ENCODE measurements at regions not wholly inside any gene's neighbourhood (a gene's known extent, or its start where the extent isn't known, plus 50 kb on each side); places are given as distances from the start of the nearest gene placed in this dataset.

DNA sequence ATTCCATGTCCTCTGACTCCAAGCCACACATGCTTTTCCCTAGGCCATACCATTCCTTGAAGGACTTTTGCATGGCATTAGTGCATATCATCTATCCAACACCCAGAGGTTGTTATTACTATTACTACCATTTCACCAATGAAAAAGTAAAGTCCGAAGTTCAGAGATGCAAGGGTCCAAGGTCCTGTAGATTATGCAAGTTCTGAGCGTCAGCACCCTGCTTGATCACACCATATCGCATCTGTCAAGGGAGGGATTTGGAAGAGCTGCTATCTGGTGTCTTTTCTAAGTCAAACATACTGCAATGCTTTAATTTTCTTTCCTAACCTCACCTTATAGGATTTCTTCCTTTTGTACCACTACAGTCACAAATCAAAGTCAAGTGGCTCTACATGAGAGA lies 214.7 kb upstream of the CADM1 start:
- H3K4me3 Mint-ChIP-seq (ENCODE audit: unreplicated experiment) = no peak overlapping the region
- peaks cover 39% of the 10 kb centered on the region for H3K27me3 Mint-ChIP-seq (ENCODE audit: unreplicated experiment)
- no peaks in the 10 kb centered on the region for H3K9me3 Mint-ChIP-seq (ENCODE audit: unreplicated experiment)
- H3K4me1 Mint-ChIP-seq (ENCODE audit: unreplicated experiment) = peaks cover 15% of the 10 kb centered on the region
- DNase-seq (ENCODE audit: extremely low spot score, unreplicated experiment) = no peak
- no peaks in the 10 kb centered on the region for H3K36me3 Mint-ChIP-seq (ENCODE audit: unreplicated experiment)
- H3K27ac Mint-ChIP-seq (ENCODE audit: unreplicated experiment) = no peak overlapping the region
- TF ChIP-seq, protein P1, sequence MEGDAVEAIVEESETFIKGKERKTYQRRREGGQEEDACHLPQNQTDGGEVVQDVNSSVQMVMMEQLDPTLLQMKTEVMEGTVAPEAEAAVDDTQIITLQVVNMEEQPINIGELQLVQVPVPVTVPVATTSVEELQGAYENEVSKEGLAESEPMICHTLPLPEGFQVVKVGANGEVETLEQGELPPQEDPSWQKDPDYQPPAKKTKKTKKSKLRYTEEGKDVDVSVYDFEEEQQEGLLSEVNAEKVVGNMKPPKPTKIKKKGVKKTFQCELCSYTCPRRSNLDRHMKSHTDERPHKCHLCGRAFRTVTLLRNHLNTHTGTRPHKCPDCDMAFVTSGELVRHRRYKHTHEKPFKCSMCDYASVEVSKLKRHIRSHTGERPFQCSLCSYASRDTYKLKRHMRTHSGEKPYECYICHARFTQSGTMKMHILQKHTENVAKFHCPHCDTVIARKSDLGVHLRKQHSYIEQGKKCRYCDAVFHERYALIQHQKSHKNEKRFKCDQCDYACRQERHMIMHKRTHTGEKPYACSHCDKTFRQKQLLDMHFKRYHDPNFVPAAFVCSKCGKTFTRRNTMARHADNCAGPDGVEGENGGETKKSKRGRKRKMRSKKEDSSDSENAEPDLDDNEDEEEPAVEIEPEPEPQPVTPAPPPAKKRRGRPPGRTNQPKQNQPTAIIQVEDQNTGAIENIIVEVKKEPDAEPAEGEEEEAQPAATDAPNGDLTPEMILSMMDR (IDR thresholded peaks at IDR 0.05) = no peak

DNA sequence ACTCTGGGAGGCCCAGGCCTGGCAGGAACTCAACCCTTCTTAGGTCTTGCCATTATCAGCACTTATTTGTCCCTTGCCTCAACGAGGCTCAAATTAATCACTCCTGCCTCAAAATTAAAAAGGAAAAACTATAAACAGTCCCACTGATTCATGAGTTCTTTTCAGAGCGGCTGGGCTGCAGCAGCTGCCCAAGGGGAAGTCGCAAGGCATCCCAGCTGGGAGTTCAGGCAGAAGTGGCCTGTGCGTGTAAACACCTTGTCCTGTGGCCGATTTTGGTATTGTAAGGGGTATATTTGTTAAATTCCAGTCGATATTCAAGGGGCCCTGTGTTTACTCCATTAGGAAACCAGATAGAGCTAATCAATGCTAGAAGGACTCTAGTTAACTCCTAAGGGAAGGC lies 213.9 kb upstream of the CADM1 start:
- TF ChIP-seq, protein P1 (IDR thresholded peaks at IDR 0.05) = no peak
- no peak overlapping the region for H3K27ac Mint-ChIP-seq (ENCODE audit: unreplicated experiment)
- H3K36me3 Mint-ChIP-seq (ENCODE audit: unreplicated experiment) = no peaks in the 10 kb centered on the region
- H3K27me3 Mint-ChIP-seq (ENCODE audit: unreplicated experiment) = peaks cover 48% of the 10 kb centered on the region
- H3K4me1 Mint-ChIP-seq (ENCODE audit: unreplicated experiment) = peaks cover 15% of the 10 kb centered on the region
- no peak for DNase-seq (ENCODE audit: extremely low spot score, unreplicated experiment)
- no peaks in the 10 kb centered on the region for H3K9me3 Mint-ChIP-seq (ENCODE audit: unreplicated experiment)
- no peak overlapping the region for H3K4me3 Mint-ChIP-seq (ENCODE audit: unreplicated experiment)

DNA sequence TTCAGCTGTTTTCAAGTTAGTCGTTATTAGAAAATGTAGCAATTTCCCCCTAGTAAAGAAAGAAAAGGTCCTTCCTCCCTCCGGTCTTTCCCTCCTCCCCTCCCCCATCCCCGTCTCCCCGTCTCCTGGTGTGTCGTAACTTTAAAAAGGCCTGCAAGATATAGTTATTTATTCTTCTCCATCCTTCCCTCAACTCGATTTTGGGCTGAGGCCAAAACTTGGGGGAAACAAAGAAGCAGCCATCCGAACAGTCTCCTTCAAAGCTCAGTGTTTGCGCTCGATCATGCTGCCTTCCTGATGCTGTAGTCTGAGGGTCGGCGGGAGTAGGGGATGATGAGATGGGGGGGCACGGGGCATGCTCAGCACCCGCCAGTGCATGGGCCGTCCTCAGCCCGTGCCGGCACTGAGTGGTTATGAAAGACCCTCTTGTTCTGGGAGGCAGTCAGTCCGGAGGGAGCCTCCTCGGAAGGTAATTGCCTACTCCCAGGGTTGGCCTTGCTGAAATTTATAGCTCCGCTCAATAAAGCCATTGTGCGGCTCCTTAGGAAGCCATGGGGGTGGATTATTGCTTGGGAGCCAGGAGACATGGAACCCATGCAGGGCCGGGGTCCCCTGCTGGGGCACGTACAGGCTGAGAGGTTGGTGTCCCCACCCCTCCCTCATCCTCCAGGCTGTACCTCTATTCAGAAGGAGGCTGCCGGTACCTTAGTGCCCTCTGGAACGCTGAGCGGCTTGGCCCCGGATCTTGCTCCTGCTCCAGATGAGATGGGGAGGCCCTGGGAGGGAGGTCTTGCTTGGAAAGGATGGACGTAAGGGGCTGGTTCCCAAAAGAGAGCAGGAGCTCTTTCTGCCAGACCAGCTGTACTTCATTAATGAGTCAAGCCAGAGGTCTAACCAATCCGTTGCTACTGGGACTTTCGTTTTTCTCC lies 212.7 kb upstream of the CADM1 start:
- DNase-seq (ENCODE audit: extremely low spot score, unreplicated experiment) = no peak
- no peak overlapping the region for H3K27ac Mint-ChIP-seq (ENCODE audit: unreplicated experiment)
- no peaks in the 10 kb centered on the region for H3K9me3 Mint-ChIP-seq (ENCODE audit: unreplicated experiment)
- no peak overlapping the region for H3K4me3 Mint-ChIP-seq (ENCODE audit: unreplicated experiment)
- H3K4me1 Mint-ChIP-seq (ENCODE audit: unreplicated experiment) = peaks cover 15% of the 10 kb centered on the region
- no peaks in the 10 kb centered on the region for H3K36me3 Mint-ChIP-seq (ENCODE audit: unreplicated experiment)
- TF ChIP-seq, protein P1 (IDR thresholded peaks at IDR 0.05) = no peak
- H3K27me3 Mint-ChIP-seq (ENCODE audit: unreplicated experiment) = peaks cover 47% of the 10 kb centered on the region

DNA sequence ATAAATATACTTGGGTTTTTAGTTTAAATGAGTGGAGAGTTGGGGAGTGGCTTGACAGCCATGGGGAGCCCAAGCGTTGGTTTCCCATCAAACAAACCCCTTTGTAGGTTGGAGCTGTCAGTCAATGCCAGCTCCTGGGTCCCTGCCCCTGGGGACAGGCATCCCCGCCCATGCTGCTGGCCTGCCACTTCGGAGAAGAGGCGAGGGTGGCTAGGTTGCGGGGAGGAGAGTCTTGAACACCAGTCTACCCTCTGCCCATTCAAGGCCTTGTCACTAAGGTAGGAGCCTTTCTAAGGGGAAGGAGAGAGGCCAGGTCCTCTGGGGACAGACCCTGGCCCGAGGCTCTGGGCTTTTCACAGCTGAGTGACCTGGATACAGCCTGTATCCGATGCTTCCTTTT lies 211.9 kb upstream of the CADM1 start:
- peaks cover 47% of the 10 kb centered on the region for H3K27me3 Mint-ChIP-seq (ENCODE audit: unreplicated experiment)
- TF ChIP-seq, protein P1 (IDR thresholded peaks at IDR 0.05) = no peak
- DNase-seq (ENCODE audit: extremely low spot score, unreplicated experiment) = no peak
- H3K36me3 Mint-ChIP-seq (ENCODE audit: unreplicated experiment) = no peaks in the 10 kb centered on the region
- H3K27ac Mint-ChIP-seq (ENCODE audit: unreplicated experiment) = no peak overlapping the region
- no peak overlapping the region for H3K4me3 Mint-ChIP-seq (ENCODE audit: unreplicated experiment)
- H3K9me3 Mint-ChIP-seq (ENCODE audit: unreplicated experiment) = no peaks in the 10 kb centered on the region
- H3K4me1 Mint-ChIP-seq (ENCODE audit: unreplicated experiment) = peaks cover 15% of the 10 kb centered on the region

DNA sequence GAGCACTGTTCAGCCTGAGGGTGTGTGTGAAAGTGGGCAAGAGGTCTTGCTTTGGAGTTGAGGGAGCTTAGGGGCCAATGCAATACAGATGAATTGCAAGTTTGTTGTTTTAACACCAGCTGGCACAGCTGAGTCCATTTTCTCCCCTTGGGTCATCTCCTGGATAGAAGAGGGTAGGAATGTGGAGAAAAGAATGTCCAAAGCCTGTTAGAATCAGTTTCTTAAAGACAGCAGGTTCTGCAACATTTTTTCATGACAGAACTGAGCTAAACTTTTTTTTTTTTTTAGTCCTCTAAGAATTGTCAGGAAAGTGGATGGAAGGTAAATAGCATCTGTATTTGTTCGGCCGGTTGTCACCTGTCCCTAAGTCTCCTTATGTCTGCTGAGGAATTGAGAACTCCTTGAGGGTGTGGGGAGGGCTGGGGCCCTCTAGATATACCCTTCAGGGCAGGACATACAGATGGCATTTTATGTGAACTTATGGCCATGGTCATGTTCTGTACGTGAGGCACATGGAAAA lies 211.1 kb upstream of the CADM1 start:
- H3K36me3 Mint-ChIP-seq (ENCODE audit: unreplicated experiment) = no peaks in the 10 kb centered on the region
- H3K4me1 Mint-ChIP-seq (ENCODE audit: unreplicated experiment) = peaks cover 15% of the 10 kb centered on the region
- TF ChIP-seq, protein P1 (IDR thresholded peaks at IDR 0.05) = no peak
- H3K27ac Mint-ChIP-seq (ENCODE audit: unreplicated experiment) = no peak overlapping the region
- H3K27me3 Mint-ChIP-seq (ENCODE audit: unreplicated experiment) = peaks cover 52% of the 10 kb centered on the region
- no peak overlapping the region for H3K4me3 Mint-ChIP-seq (ENCODE audit: unreplicated experiment)
- no peak for DNase-seq (ENCODE audit: extremely low spot score, unreplicated experiment)
- no peaks in the 10 kb centered on the region for H3K9me3 Mint-ChIP-seq (ENCODE audit: unreplicated experiment)
